ENCODE measurements at regions not wholly inside any gene's neighbourhood (a gene's known extent, or its start where the extent isn't known, plus 50 kb on each side); places are given as distances from the start of the nearest gene placed in this dataset.
"Not testable (repeated sequence)": the region's sequence is repeated elsewhere in the genome, so short reads cannot be mapped to it uniquely, and the experiment has no call there.

DNA sequence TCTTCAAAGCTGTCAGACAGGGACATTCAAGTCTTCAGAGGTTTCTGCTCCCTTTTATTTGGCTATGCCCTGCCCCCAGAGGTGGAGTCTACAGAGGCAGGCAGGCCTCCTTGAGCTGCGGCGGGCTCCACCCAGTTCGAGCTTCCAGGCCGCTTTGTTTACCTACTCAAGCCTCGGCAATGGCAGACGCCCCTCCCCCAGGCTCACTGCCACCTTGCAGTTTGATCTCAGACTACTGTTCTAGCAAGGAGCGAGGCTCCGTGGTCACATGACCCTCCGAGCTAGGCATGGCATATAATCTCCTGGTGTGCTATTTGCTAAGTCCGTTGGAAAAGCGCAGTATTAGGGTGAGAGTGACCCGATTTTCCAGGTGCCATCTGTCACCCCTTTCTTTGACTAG is 462.6 kb upstream of the HS3ST5 start:
- H4K20me1 ChIP-seq (replicated peaks in 1 of 2; ENCODE audit: control insufficient read depth in 1 of 2, insufficient read depth in 2 of 2, low read length in 2 of 2); H3K4me3 ChIP-seq (ENCODE audit: extremely low read depth in 1 of 4, insufficient read depth in 2 of 4, low read depth in 3 of 4, low read length in 4 of 4); H4K91ac ChIP-seq (replicated peaks; ENCODE audit: insufficient read length, low read length); H3K27me3 ChIP-seq (replicated peaks in 1 of 4; ENCODE audit: control insufficient read depth in 3 of 4, extremely low read depth in 1 of 4, insufficient read depth in 3 of 4, low read length in 3 of 4); H2BK5ac ChIP-seq (ENCODE audit: low read depth, low read length); H2BK12ac ChIP-seq (ENCODE audit: low read depth, low read length); H3K4me2 ChIP-seq (ENCODE audit: insufficient read depth in 1 of 2, low read depth in 2 of 2, low read length in 2 of 2); POLR2A ChIA-PET (ENCODE audit: partially characterized antibody); H3K27ac ChIP-seq (ENCODE audit: low read depth, low read length); H2BK15ac ChIP-seq (ENCODE audit: low read length); H3K23ac ChIP-seq (ENCODE audit: insufficient read length); H3K9ac ChIP-seq (replicated peaks in 1 of 4; ENCODE audit: extremely low read depth in 1 of 4, low read depth in 3 of 4, low read length in 3 of 4); H3K23me2 ChIP-seq (ENCODE audit: low read depth, low read length); H3K9me3 ChIP-seq (ENCODE audit: insufficient read depth in 2 of 2, low read depth in 1 of 2, low read length in 1 of 2); H3K14ac ChIP-seq (ENCODE audit: insufficient read length); H3K4me1 ChIP-seq (replicated peaks in 1 of 4; ENCODE audit: control insufficient read depth in 3 of 4, insufficient read depth in 4 of 4, low read length in 3 of 4); H3K18ac ChIP-seq (ENCODE audit: extremely low read depth, low read length); H3K79me2 ChIP-seq (ENCODE audit: control insufficient read depth in 1 of 2, insufficient read depth in 2 of 2, low read length in 2 of 2); H2BK20ac ChIP-seq (ENCODE audit: low read length); H2AFZ ChIP-seq (ENCODE audit: low read length); H2AK5ac ChIP-seq (ENCODE audit: low read depth, low read length); H4K5ac ChIP-seq (ENCODE audit: insufficient read length, low read depth, low read length); H3K4ac ChIP-seq (replicated peaks; ENCODE audit: insufficient read length, low read depth, low read length); H3K36me3 ChIP-seq (ENCODE audit: control insufficient read depth in 2 of 4, insufficient read depth in 4 of 4, low read length in 3 of 4); H4K8ac ChIP-seq (ENCODE audit: extremely low read depth, insufficient read depth, low read length); H3K56ac ChIP-seq (replicated peaks; ENCODE audit: insufficient read length, low read depth, low read length); FAIRE-seq; DNase-seq (ENCODE audit: low read depth in 1 of 2, low spot score in 2 of 2); H2BK120ac ChIP-seq (replicated peaks; ENCODE audit: low read depth, low read length); H3K79me1 ChIP-seq (ENCODE audit: low read depth, low read length): not testable (repeated sequence)
- CTCF ChIA-PET (ENCODE audit: partially characterized antibody): interaction anchor here (0.7 to 1.0 kb wide), 2 partner anchors 128 to 1096 kb away, joined by 3 read pairs; no protein-coding TSS in a partner anchor
- 90% methylated on average over 9 of the region's 12 CpGs; no CpG with 5 or more reads in 1 of the 2 experiments for WGBS, 2 experiments (ENCODE audit: extremely low coverage in 1 of 2, insufficient coverage in 1 of 2, insufficient read length in 1 of 2, insufficient replicate concordance in 2 of 2, low coverage in 1 of 2, low lambda C conversion rate in 2 of 2, missing lambda C conversion rate in 1 of 2)
